ENCODE measurements at regions not wholly inside any gene's neighbourhood (a gene's known extent, or its start where the extent isn't known, plus 50 kb on each side); places are given as distances from the start of the nearest gene placed in this dataset.
"Not testable (repeated sequence)": the region's sequence is repeated elsewhere in the genome, so short reads cannot be mapped to it uniquely, and the experiment has no call there.

DNA sequence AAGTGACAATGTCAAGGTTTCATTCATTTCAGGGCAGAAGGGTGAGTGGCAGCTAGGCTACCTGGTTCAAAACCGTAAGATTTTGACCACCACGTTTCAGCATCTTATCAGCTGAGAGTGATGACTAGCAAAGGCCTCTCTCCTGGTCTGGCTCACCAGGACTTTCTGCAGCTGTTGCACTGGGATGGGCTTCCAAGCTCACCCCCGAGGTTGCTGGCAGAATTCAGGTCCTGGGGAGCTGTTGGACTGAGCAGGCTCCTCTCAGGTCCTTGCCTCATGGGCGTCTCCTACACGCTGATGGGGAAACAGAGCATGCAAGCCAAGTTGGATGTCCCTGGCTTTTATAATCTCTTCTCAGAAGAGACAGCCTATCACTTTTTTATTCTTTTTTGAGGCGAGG, 88.8 kb upstream of the RNU6-1 start:
- H2AFZ ChIP-seq (ENCODE audit: low read depth, low read length), result no peak overlapping the region
- FAIRE-seq (no peak), DNase-seq (ENCODE audit: low read depth) (no peak)
- no peak overlapping the region for H3K27ac ChIP-seq (ENCODE audit: low read depth, low read length)
- H3K36me3 ChIP-seq (ENCODE audit: insufficient read depth, low read length), result no peaks in the 10 kb centered on the region
- no peaks in the 10 kb centered on the region for H3K27me3 ChIP-seq (ENCODE audit: insufficient read depth, low read length)
- no peak overlapping the region for H3K9ac ChIP-seq (ENCODE audit: low read length)
- no peak overlapping the region for H3K4me3 ChIP-seq (ENCODE audit: insufficient read depth, low read depth, low read length)
- H3K9me3 Mint-ChIP-seq (ENCODE audit: unreplicated experiment), result peaks cover 1% of the 10 kb centered on the region
- no peaks in the 10 kb centered on the region for H3K9me3 ChIP-seq (ENCODE audit: insufficient read depth, low read depth, low read length)
- H3K27me3 Mint-ChIP-seq (ENCODE audit: low read depth, unreplicated experiment), result no peaks in the 10 kb centered on the region
- H3K4me2 ChIP-seq (ENCODE audit: low read length), result no peak overlapping the region
- no peak overlapping the region for H3K27ac Mint-ChIP-seq (ENCODE audit: unreplicated experiment)
- H3K4me3 Mint-ChIP-seq (ENCODE audit: unreplicated experiment), result no peak overlapping the region
- H3K4me1 ChIP-seq (ENCODE audit: insufficient read depth, low read length), result peaks cover 15% of the 10 kb centered on the region
- H3K79me2 ChIP-seq (ENCODE audit: insufficient read depth, low read length), result no peaks in the 10 kb centered on the region
- H3K4me1 Mint-ChIP-seq (ENCODE audit: low read depth, unreplicated experiment), result peaks cover 16% of the 10 kb centered on the region
- H3K36me3 Mint-ChIP-seq (ENCODE audit: low read depth, unreplicated experiment), result no peaks in the 10 kb centered on the region
- no peak for TF ChIP-seq EZH2 (IDR thresholded peaks at IDR 0.05; ENCODE audit: insufficient read depth, low read length)
- TF ChIP-seq, protein P1, sequence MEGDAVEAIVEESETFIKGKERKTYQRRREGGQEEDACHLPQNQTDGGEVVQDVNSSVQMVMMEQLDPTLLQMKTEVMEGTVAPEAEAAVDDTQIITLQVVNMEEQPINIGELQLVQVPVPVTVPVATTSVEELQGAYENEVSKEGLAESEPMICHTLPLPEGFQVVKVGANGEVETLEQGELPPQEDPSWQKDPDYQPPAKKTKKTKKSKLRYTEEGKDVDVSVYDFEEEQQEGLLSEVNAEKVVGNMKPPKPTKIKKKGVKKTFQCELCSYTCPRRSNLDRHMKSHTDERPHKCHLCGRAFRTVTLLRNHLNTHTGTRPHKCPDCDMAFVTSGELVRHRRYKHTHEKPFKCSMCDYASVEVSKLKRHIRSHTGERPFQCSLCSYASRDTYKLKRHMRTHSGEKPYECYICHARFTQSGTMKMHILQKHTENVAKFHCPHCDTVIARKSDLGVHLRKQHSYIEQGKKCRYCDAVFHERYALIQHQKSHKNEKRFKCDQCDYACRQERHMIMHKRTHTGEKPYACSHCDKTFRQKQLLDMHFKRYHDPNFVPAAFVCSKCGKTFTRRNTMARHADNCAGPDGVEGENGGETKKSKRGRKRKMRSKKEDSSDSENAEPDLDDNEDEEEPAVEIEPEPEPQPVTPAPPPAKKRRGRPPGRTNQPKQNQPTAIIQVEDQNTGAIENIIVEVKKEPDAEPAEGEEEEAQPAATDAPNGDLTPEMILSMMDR (IDR thresholded peaks at IDR 0.05; ENCODE audit: insufficient read depth, low read depth, low read length), result no peak
- no peaks in the 10 kb centered on the region for H4K20me1 ChIP-seq (ENCODE audit: insufficient read depth, low read length)

DNA sequence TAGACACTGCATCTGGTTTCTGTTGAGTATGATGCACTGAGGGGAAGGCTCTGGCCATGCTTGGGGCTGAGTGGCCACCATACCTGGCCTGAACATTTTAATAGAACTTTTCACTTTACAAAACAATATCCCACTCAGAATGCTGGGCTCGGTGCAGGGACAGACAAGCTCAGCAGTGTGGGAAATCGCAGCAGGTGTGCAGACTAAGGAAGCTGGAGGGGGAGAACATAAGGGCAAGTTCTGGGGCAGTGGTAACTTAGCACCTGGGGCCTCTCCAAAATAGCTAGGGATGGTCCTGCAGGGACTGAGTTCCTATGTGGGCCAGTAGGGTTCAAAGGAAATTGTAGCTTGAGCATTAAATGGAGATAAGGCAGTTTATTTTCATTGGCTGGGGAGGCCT, 90.9 kb upstream of the RNU6-1 start:
- Mint-ChIP-seq H3K27me3 (ENCODE audit: low read depth, unreplicated experiment) (peaks cover 2% of the 10 kb centered on the region), H3K9me3 (ENCODE audit: unreplicated experiment) (peaks cover 5% of the 10 kb centered on the region), H3K4me3 (ENCODE audit: unreplicated experiment) (no peak overlapping the region), H3K27ac (ENCODE audit: unreplicated experiment) (no peak overlapping the region), H3K4me1 (ENCODE audit: low read depth, unreplicated experiment) (peaks cover 16% of the 10 kb centered on the region), H3K36me3 (ENCODE audit: low read depth, unreplicated experiment) (no peaks in the 10 kb centered on the region)
- Histone ChIP-seq H3K9me3 (ENCODE audit: insufficient read depth, low read depth, low read length) (no peaks in the 10 kb centered on the region), H3K4me2 (ENCODE audit: low read length) (no peak overlapping the region), H3K36me3 (ENCODE audit: insufficient read depth, low read length) (no peaks in the 10 kb centered on the region), H3K79me2 (ENCODE audit: insufficient read depth, low read length) (no peaks in the 10 kb centered on the region), H4K20me1 (ENCODE audit: insufficient read depth, low read length) (no peaks in the 10 kb centered on the region), H3K9ac (ENCODE audit: low read length) (no peak overlapping the region), H3K27ac (ENCODE audit: low read depth, low read length) (no peak overlapping the region), H3K4me3 (ENCODE audit: insufficient read depth, low read depth, low read length) (no peak overlapping the region), H2AFZ (ENCODE audit: low read depth, low read length) (no peak overlapping the region), H3K27me3 (ENCODE audit: insufficient read depth, low read length) (no peaks in the 10 kb centered on the region), H3K4me1 (ENCODE audit: insufficient read depth, low read length) (peaks cover 15% of the 10 kb centered on the region)
- TF ChIP-seq EZH2 (IDR thresholded peaks at IDR 0.05; ENCODE audit: insufficient read depth, low read length), result no peak
- TF ChIP-seq, protein P1 (IDR thresholded peaks at IDR 0.05; ENCODE audit: insufficient read depth, low read depth, low read length), result no peak
- FAIRE-seq (no peak), DNase-seq (ENCODE audit: low read depth) (no peak)

DNA sequence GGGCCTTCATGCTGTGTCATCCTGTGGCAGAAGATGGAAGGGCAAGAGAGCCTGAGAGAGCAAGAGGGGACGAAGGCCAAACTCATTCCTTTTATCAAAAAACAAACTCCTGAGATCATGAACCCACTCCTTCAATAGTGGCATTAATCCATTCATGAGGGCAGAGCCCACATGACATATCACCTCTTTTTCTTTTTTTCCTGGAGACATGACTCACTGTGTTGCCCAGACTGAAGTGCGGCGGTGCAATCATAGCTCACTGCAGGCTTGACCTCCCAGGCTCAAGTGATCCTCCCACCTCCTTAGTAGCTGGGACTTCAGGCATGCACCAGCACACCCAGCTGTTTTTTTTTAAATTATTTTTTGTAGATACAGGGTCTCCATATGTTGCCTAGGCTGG, 92.0 kb upstream of the RNU6-1 start:
- no peaks in the 10 kb centered on the region for H3K36me3 ChIP-seq (ENCODE audit: insufficient read depth, low read length)
- no peak for FAIRE-seq
- H3K9me3 Mint-ChIP-seq (ENCODE audit: unreplicated experiment), result peaks cover 5% of the 10 kb centered on the region

DNA sequence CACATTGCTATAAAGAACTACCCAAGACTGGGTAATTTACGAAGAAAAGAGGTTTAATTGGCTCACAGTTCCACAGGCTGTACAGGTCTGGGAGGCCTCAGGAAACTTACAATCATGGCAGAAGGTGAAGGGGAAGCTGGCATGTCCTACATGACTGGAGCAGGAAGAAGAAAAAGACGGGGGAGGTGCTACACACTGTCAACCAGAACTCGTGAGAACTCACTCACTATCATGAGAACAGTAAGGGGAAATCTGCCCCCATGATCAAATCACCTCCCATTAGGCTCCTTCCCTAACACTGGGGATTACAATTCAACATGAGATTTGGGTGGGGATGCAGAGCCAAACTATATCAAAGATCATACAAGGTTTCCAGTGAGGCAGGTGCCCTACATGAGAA, 94.3 kb upstream of the RNU6-1 start:
- not testable (repeated sequence) for H3K27ac Mint-ChIP-seq (ENCODE audit: unreplicated experiment); H3K27me3 ChIP-seq (ENCODE audit: insufficient read depth, low read length); H3K4me3 Mint-ChIP-seq (ENCODE audit: unreplicated experiment); H3K9ac ChIP-seq (ENCODE audit: low read length); H3K27me3 Mint-ChIP-seq (ENCODE audit: low read depth, unreplicated experiment); H2AFZ ChIP-seq (ENCODE audit: low read depth, low read length); H3K27ac ChIP-seq (ENCODE audit: low read depth, low read length); H3K79me2 ChIP-seq (ENCODE audit: insufficient read depth, low read length); H3K4me2 ChIP-seq (ENCODE audit: low read length); H3K4me1 ChIP-seq (ENCODE audit: insufficient read depth, low read length); H4K20me1 ChIP-seq (ENCODE audit: insufficient read depth, low read length); H3K36me3 ChIP-seq (ENCODE audit: insufficient read depth, low read length); H3K36me3 Mint-ChIP-seq (ENCODE audit: low read depth, unreplicated experiment); H3K9me3 Mint-ChIP-seq (ENCODE audit: unreplicated experiment); H3K4me1 Mint-ChIP-seq (ENCODE audit: low read depth, unreplicated experiment); H3K4me3 ChIP-seq (ENCODE audit: insufficient read depth, low read depth, low read length); FAIRE-seq; DNase-seq (ENCODE audit: low read depth); H3K9me3 ChIP-seq (ENCODE audit: insufficient read depth, low read depth, low read length)

More for the DNA sequence above, 92.0 kb upstream of the RNU6-1 start:
- Mint-ChIP-seq H3K36me3 (ENCODE audit: low read depth, unreplicated experiment) (no peaks in the 10 kb centered on the region), H3K27ac (ENCODE audit: unreplicated experiment) (no peak overlapping the region), H3K27me3 (ENCODE audit: low read depth, unreplicated experiment) (peaks cover 2% of the 10 kb centered on the region), H3K4me3 (ENCODE audit: unreplicated experiment) (no peak overlapping the region), H3K4me1 (ENCODE audit: low read depth, unreplicated experiment) (peaks cover 13% of the 10 kb centered on the region)
- no peak overlapping the region for H3K4me2 ChIP-seq (ENCODE audit: low read length)
- no peak for TF ChIP-seq EZH2 (IDR thresholded peaks at IDR 0.05; ENCODE audit: insufficient read depth, low read length)
- TF ChIP-seq, protein P1 (IDR thresholded peaks at IDR 0.05; ENCODE audit: insufficient read depth, low read depth, low read length), result no peak
- H3K27ac ChIP-seq (ENCODE audit: low read depth, low read length), result no peak overlapping the region
- no peaks in the 10 kb centered on the region for H3K27me3 ChIP-seq (ENCODE audit: insufficient read depth, low read length)
- H3K9ac ChIP-seq (ENCODE audit: low read length), result no peak overlapping the region
- H3K4me1 ChIP-seq (ENCODE audit: insufficient read depth, low read length), result peaks cover 11% of the 10 kb centered on the region
- no peak overlapping the region for H3K4me3 ChIP-seq (ENCODE audit: insufficient read depth, low read depth, low read length)
- H4K20me1 ChIP-seq (ENCODE audit: insufficient read depth, low read length), result no peaks in the 10 kb centered on the region
- no peak overlapping the region for H2AFZ ChIP-seq (ENCODE audit: low read depth, low read length)
- H3K9me3 ChIP-seq (ENCODE audit: insufficient read depth, low read depth, low read length), result no peaks in the 10 kb centered on the region
- DNase-seq (ENCODE audit: low read depth), result peak; percentile 22
- H3K79me2 ChIP-seq (ENCODE audit: insufficient read depth, low read length), result no peaks in the 10 kb centered on the region

Data from astrocyte (in vitro differentiated cells and primary cell).